H1 (cell line): ENCODE measurements at regions not wholly inside any gene's neighbourhood (a gene's known extent, or its start where the extent isn't known, plus 50 kb on each side); places are given as distances from the start of the nearest gene placed in this dataset.

Source experiments
- CTCF ChIA-PET: fragments of 300-600 bp; sonication (Branson Sonifier 250); formaldehyde crosslinking; loops from one replicate; lab custom pipeline; 2021; ENCODE audit not compliant: partially characterized antibody; lab: Charles Lee
- POLR2A ChIA-PET: fragments of 300-600 bp; sonication (Branson Sonifier 250); formaldehyde crosslinking; loops from one replicate; lab custom pipeline; 2021; ENCODE audit warnings: inconsistent platforms; ENCODE audit not compliant: partially characterized antibody; lab: Charles Lee
- DNase-seq, 2 experiments: peaks; one replicate each; pipeline versions ENCODE4 v3.0.0 to v3.0.0-alpha.2; 2010 to 2022; ENCODE audit warnings: low spot score in 2 of 2, low read depth in 1 of 2, mixed read lengths in 1 of 2
- FAIRE-seq: peaks from 2 replicates; lab custom pipeline; 2011; peaks lifted over from hg19 to GRCh38; lab: Jason Lieb, UNC
- H2AFZ ChIP-seq: 2 replicates; pipeline ENCODE4 v1.8.1; 2012; ENCODE audit warnings: low read length, inconsistent platforms
- H2AK5ac ChIP-seq: 2 replicates; pipeline ENCODE4 v1.6.1; 2013; ENCODE audit warnings: low read depth, low read length
- H2BK120ac ChIP-seq: replicated peaks from 2 replicates; pipeline ENCODE3; 2013; ENCODE audit warnings: low read depth, low read length, inconsistent platforms
- H2BK12ac ChIP-seq: 2 replicates; pipeline ENCODE4 v1.6.1; 2013; ENCODE audit warnings: low read depth, low read length
- H2BK15ac ChIP-seq: 2 replicates; pipeline ENCODE4 v1.6.1; 2013; ENCODE audit warnings: low read length
- H2BK20ac ChIP-seq: 2 replicates; pipeline ENCODE4 v1.6.1; 2013; ENCODE audit warnings: low read length
- H2BK5ac ChIP-seq: 2 replicates; pipeline ENCODE4 v1.6.1; 2013; ENCODE audit warnings: low read depth, low read length
- H3K14ac ChIP-seq: 2 replicates; pipeline ENCODE4 v1.6.1; 2013; ENCODE audit warnings: inconsistent platforms; ENCODE audit not compliant: insufficient read length
- H3K18ac ChIP-seq: 2 replicates; pipeline ENCODE4 v1.6.1; 2013; ENCODE audit warnings: low read length; ENCODE audit errors: extremely low read depth
- H3K23ac ChIP-seq: 2 replicates; pipeline ENCODE4 v1.6.1; 2013; ENCODE audit warnings: inconsistent platforms; ENCODE audit not compliant: insufficient read length
- H3K23me2 ChIP-seq: 2 replicates; pipeline ENCODE4 v1.6.1; 2013; ENCODE audit warnings: low read depth, low read length
- H3K27ac ChIP-seq: 2 replicates; pipeline ENCODE4 v1.6.1; 2011; ENCODE audit warnings: low read depth, low read length, inconsistent platforms
- H3K27me3 ChIP-seq, 4 experiments: replicated peaks in 1 of 4; 1 replicate in 1 of 4; 2 replicates in 3 of 4; pipeline versions ENCODE4 v1.6.1 to v1.8.1; 2011 to 2013; ENCODE audit warnings: low read length in 3 of 4, mild to moderate bottlenecking in 3 of 4, inconsistent platforms in 2 of 4, mixed read lengths in 2 of 4, moderate library complexity in 1 of 4; ENCODE audit not compliant: control insufficient read depth in 3 of 4, insufficient read depth in 3 of 4; ENCODE audit errors: extremely low read depth in 1 of 4
- H3K36me3 ChIP-seq, 4 experiments: 2 replicates each; pipeline versions ENCODE4 v1.6.1 to v1.8.1; 2011 to 2013; ENCODE audit warnings: mild to moderate bottlenecking in 4 of 4, low read length in 3 of 4, moderate library complexity in 2 of 4, control low read depth in 1 of 4, inconsistent platforms in 1 of 4; ENCODE audit not compliant: insufficient read depth in 4 of 4, control insufficient read depth in 2 of 4
- H3K4ac ChIP-seq: replicated peaks from 2 replicates; pipeline ENCODE3; 2013; ENCODE audit warnings: low read length, low read depth, mixed read lengths, inconsistent platforms; ENCODE audit not compliant: insufficient read length
- H3K4me1 ChIP-seq, 4 experiments: replicated peaks in 1 of 4; 1 replicate in 1 of 4; 2 replicates in 3 of 4; pipeline versions ENCODE4 v1.6.1 to v1.8.1; 2011 to 2013; ENCODE audit warnings: low read length in 3 of 4, inconsistent platforms in 2 of 4, mixed read lengths in 1 of 4; ENCODE audit not compliant: insufficient read depth in 4 of 4, control insufficient read depth in 3 of 4
- H3K4me2 ChIP-seq, 2 experiments: 2 replicates each; pipeline versions ENCODE4 v1.6.1 to v1.8.1; 2011 to 2013; ENCODE audit warnings: low read depth in 2 of 2, low read length in 2 of 2, control low read depth in 1 of 2, inconsistent platforms in 1 of 2, mild to moderate bottlenecking in 1 of 2; ENCODE audit not compliant: insufficient read depth in 1 of 2
- H3K4me3 ChIP-seq, 4 experiments: fragments of 200-600, 300-600 bp in 1 of 4; sonication (generic), shearing (Covaris generic), sonication (Bioruptor Twin) in 1 of 4; 2 replicates each; pipeline versions ENCODE4 v1.5.1 to v1.8.1; 2011 to 2016; ENCODE audit warnings: low read length in 4 of 4, low read depth in 3 of 4, control low read depth in 2 of 4, inconsistent platforms in 2 of 4, mild to moderate bottlenecking in 2 of 4, mixed read lengths in 1 of 4, moderate library complexity in 1 of 4; ENCODE audit not compliant: insufficient read depth in 2 of 4; ENCODE audit errors: extremely low read depth in 1 of 4
- H3K56ac ChIP-seq: replicated peaks from 2 replicates; pipeline ENCODE3; 2013; ENCODE audit warnings: low read depth, mild to moderate bottlenecking, mixed read lengths, low read length, inconsistent platforms; ENCODE audit not compliant: insufficient read length
- H3K79me1 ChIP-seq: 2 replicates; pipeline ENCODE4 v1.6.1; 2013; ENCODE audit warnings: low read depth, low read length, control low read depth
- H3K79me2 ChIP-seq, 2 experiments: 2 replicates each; pipeline versions ENCODE4 v1.6.1 to v1.8.1; 2012 to 2013; ENCODE audit warnings: low read length in 2 of 2, mild to moderate bottlenecking in 2 of 2, inconsistent platforms in 1 of 2; ENCODE audit not compliant: insufficient read depth in 2 of 2, control insufficient read depth in 1 of 2
- H3K9ac ChIP-seq, 4 experiments: replicated peaks in 1 of 4; 1 replicate in 1 of 4; 2 replicates in 3 of 4; pipeline versions ENCODE4 v1.6.1 to v1.8.1; 2011 to 2013; ENCODE audit warnings: low read depth in 3 of 4, low read length in 3 of 4, control low read depth in 2 of 4, mild to moderate bottlenecking in 2 of 4, moderate library complexity in 2 of 4, inconsistent platforms in 1 of 4; ENCODE audit errors: extremely low read depth in 1 of 4
- H3K9me3 ChIP-seq, 2 experiments: 2 replicates each; pipeline versions ENCODE4 v1.6.1 to v1.8.1; 2012 to 2013; ENCODE audit warnings: mild to moderate bottlenecking in 2 of 2, moderate library complexity in 2 of 2, control low read depth in 1 of 2, inconsistent platforms in 1 of 2, low read depth in 1 of 2, low read length in 1 of 2, mixed read lengths in 1 of 2; ENCODE audit not compliant: insufficient read depth in 2 of 2
- H4K20me1 ChIP-seq, 2 experiments: replicated peaks in 1 of 2; 2 replicates each; pipeline versions ENCODE3 to v1.8.1; 2011 to 2013; ENCODE audit warnings: inconsistent platforms in 2 of 2, low read length in 2 of 2, mild to moderate bottlenecking in 1 of 2; ENCODE audit not compliant: insufficient read depth in 2 of 2, control insufficient read depth in 1 of 2
- H4K5ac ChIP-seq: 2 replicates; pipeline ENCODE4 v1.6.1; 2013; ENCODE audit warnings: low read length, low read depth, mixed read lengths, inconsistent platforms; ENCODE audit not compliant: insufficient read length
- H4K8ac ChIP-seq: 2 replicates; pipeline ENCODE4 v1.8.0; 2013; ENCODE audit warnings: mild to moderate bottlenecking, moderate library complexity, low read length, inconsistent platforms; ENCODE audit not compliant: insufficient read depth; ENCODE audit errors: extremely low read depth
- H4K91ac ChIP-seq: replicated peaks from 2 replicates; pipeline ENCODE3; 2013; ENCODE audit warnings: low read length, mixed read lengths, inconsistent platforms; ENCODE audit not compliant: insufficient read length
- ATF3 ChIP-seq: IDR thresholded peaks from 2 replicates; pipeline ENCODE4 v1.6.1; 2011; ENCODE audit warnings: low read depth, mild to moderate bottlenecking, low read length; ENCODE audit not compliant: insufficient read depth
- CBX5 ChIP-seq: fragments of 300-800, 300-1000 bp; sonication (generic); IDR thresholded peaks from 2 replicates; pipeline ENCODE4 v1.7.1; 2016; ENCODE audit warnings: antibody characterized with exemption, low read length, low read depth
- GTF2F1 ChIP-seq: IDR thresholded peaks from 2 replicates; pipeline ENCODE4 v1.6.1; 2012; ENCODE audit warnings: low read depth, low read length, improper control_type of control experiment, borderline replicate concordance
- HDAC2 ChIP-seq, 2 experiments: fragments of 300-600 bp in 1 of 2; sonication (generic) in 1 of 2; IDR thresholded peaks; 2 replicates each; pipeline ENCODE4 v1.6.1; 2011 to 2012; ENCODE audit warnings: low read depth in 2 of 2, low read length in 2 of 2, mild to moderate bottlenecking in 2 of 2, moderate library complexity in 2 of 2, borderline replicate concordance in 1 of 2, inconsistent platforms in 1 of 2
- POLR2A ChIP-seq, 2 experiments: IDR thresholded peaks; 1 replicate in 1 of 2; 2 replicates in 1 of 2; pipeline ENCODE4 v1.6.1; 2011; ENCODE audit warnings: low read depth in 2 of 2, low read length in 2 of 2, mild to moderate bottlenecking in 2 of 2; ENCODE audit errors: control extremely low read depth in 1 of 2
- RXRA ChIP-seq: IDR thresholded peaks from 2 replicates; pipeline ENCODE4 v1.6.1; 2011; ENCODE audit warnings: low read depth, mild to moderate bottlenecking, low read length, moderate library complexity; ENCODE audit not compliant: insufficient read depth
- SIRT6 ChIP-seq: IDR thresholded peaks from one replicate; pipeline ENCODE4 v1.7.1; 2012; ENCODE audit warnings: low read length, inconsistent platforms
- SP1 ChIP-seq: IDR thresholded peaks from 2 replicates; pipeline ENCODE4 v1.6.1; 2011; ENCODE audit warnings: low read depth, low read length
- SP2 ChIP-seq: IDR thresholded peaks from 2 replicates; pipeline ENCODE4 v1.6.1; 2012; ENCODE audit warnings: mild to moderate bottlenecking, low read length, inconsistent platforms
- TAF1 ChIP-seq: IDR thresholded peaks from 2 replicates; pipeline ENCODE4 v1.6.1; 2011; ENCODE audit warnings: mild to moderate bottlenecking, low read depth, low read length
- TCF12 ChIP-seq: IDR thresholded peaks from 2 replicates; pipeline ENCODE4 v1.6.1; 2011; ENCODE audit warnings: low read depth, mild to moderate bottlenecking, low read length
- WGBS, 2 experiments: shearing (Covaris generic) in 1 of 2; methylation state at CpG; one replicate each; pipeline versions ENCODE4 v1.1.6 to v1.1.7; 2013 to 2015; ENCODE audit warnings: low lambda C conversion rate in 2 of 2, mixed read lengths in 2 of 2, inconsistent platforms in 1 of 2, low coverage in 1 of 2, missing lambda C conversion rate in 1 of 2; ENCODE audit not compliant: insufficient replicate concordance in 2 of 2, insufficient coverage in 1 of 2, insufficient read length in 1 of 2; ENCODE audit errors: extremely low coverage in 1 of 2, missing lambda C conversion rate in 1 of 2; 5-methylcytosine and 5-hydroxymethylcytosine counted together

GRCh38 chr2:161100211-161100895 is 59.9 kb upstream of the TANK start:
- Histone ChIP-seq H2BK12ac (no peak overlapping the region), H3K79me1 (no peaks in the 10 kb centered on the region), H4K20me1 (no peaks in the 10 kb centered on the region), H4K8ac (no peak overlapping the region), H3K14ac (no peak overlapping the region), H3K18ac (no peak overlapping the region), H3K4me1 (no peaks in the 10 kb centered on the region), H3K4me3 (no peak overlapping the region), H3K56ac (no peak overlapping the region), H3K36me3 (no peaks in the 10 kb centered on the region), H4K5ac (no peak overlapping the region), H2BK120ac (no peak overlapping the region), H2AFZ (no peak overlapping the region), H3K79me2 (no peaks in the 10 kb centered on the region), H2BK5ac (no peak overlapping the region), H4K91ac (no peak overlapping the region), H2BK15ac (no peak overlapping the region), H3K27me3 (no peaks in the 10 kb centered on the region), H3K27ac (no peak overlapping the region), H3K23me2 (no peaks in the 10 kb centered on the region), H3K23ac (no peak overlapping the region), H2BK20ac (no peak overlapping the region), H3K4ac (no peak overlapping the region), H3K9me3 (no peaks in the 10 kb centered on the region), H3K4me2 (no peak overlapping the region), H3K9ac (no peak overlapping the region), H2AK5ac (no peak overlapping the region)
- FAIRE-seq (no peak), DNase-seq (no peak)
- TF ChIP-seq CBX5 (no peak), HDAC2 (IDR thresholded peaks at IDR 0.05; ENCODE audit: borderline replicate concordance in 1 of 2, low read depth in 2 of 2, low read length in 2 of 2) (no peak), GTF2F1 (no peak), SP2 (no peak), SP1 (no peak), SIRT6 (no peak), ATF3 (no peak), POLR2A (IDR thresholded peaks at IDR 0.05; ENCODE audit: control extremely low read depth in 1 of 2, low read depth in 2 of 2, low read length in 2 of 2) (no peak), TAF1 (no peak), TCF12 (no peak), RXRA (no peak)
- CTCF ChIA-PET, result no interaction called here
- POLR2A ChIA-PET, result no interaction called here
- 85% methylated on average over 4 of the region's 4 CpGs; no CpG with 5 or more reads in 1 of the 2 experiments for WGBS, 2 experiments
